GM10248 (cell line): ENCODE measurements at regions not wholly inside any gene's neighbourhood (a gene's known extent, or its start where the extent isn't known, plus 50 kb on each side); places are given as distances from the start of the nearest gene placed in this dataset.

Experiments used
- CTCF ChIA-PET: fragments of 300-600 bp; sonication (Branson Sonifier 250); formaldehyde crosslinking; extraction: SDS; loops from one replicate; lab custom pipeline; 2021; ENCODE audit warnings: antibody characterized with exemption; lab: Yijun Ruan, JAX
- POLR2A ChIA-PET: fragments of 350-650 bp; sonication (Branson Sonifier 250); formaldehyde crosslinking; extraction: SDS; loops from one replicate; lab custom pipeline; 2020; ENCODE audit warnings: antibody characterized with exemption; lab: Yijun Ruan, JAX
- DNase-seq: peaks from one replicate; pipeline ENCODE4 v3.0.0; 2012; ENCODE audit errors: extremely low spot score
- TF ChIP-seq, protein P1 (sequence below): IDR thresholded peaks from 2 replicates; pipeline ENCODE4 v1.5.1; 2012; ENCODE audit warnings: mild to moderate bottlenecking, low read depth; ENCODE audit errors: extremely low read depth, missing control alignments, control extremely low read depth

DNA sequence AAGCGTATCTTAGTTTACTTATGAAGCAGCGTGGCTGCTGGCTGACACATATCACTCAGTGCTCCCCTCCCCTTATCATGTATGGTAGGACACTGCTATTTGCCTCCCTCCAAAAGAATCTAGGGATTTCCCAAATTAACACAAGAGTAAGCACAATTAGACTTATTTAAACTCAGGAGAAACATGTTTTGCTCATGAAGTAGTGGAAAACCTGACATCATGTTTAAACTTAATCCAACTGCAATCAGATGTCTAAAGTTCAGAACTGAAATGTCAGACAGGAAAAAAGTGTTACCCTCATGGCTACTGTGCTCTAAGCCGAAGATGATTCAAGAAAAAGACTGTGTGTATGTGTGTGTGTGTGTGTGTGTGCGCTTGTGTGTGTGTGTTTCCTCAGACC, 324.1 kb upstream of the TNC start:
- CTCF ChIA-PET, result interaction anchor here (1.5 kb wide), 1 partner anchor 24 kb away, joined by 3 read pairs; no protein-coding TSS in a partner anchor
- TF ChIP-seq, protein P1, sequence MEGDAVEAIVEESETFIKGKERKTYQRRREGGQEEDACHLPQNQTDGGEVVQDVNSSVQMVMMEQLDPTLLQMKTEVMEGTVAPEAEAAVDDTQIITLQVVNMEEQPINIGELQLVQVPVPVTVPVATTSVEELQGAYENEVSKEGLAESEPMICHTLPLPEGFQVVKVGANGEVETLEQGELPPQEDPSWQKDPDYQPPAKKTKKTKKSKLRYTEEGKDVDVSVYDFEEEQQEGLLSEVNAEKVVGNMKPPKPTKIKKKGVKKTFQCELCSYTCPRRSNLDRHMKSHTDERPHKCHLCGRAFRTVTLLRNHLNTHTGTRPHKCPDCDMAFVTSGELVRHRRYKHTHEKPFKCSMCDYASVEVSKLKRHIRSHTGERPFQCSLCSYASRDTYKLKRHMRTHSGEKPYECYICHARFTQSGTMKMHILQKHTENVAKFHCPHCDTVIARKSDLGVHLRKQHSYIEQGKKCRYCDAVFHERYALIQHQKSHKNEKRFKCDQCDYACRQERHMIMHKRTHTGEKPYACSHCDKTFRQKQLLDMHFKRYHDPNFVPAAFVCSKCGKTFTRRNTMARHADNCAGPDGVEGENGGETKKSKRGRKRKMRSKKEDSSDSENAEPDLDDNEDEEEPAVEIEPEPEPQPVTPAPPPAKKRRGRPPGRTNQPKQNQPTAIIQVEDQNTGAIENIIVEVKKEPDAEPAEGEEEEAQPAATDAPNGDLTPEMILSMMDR, result no peak
- POLR2A ChIA-PET, result no interaction called here
- DNase-seq, result no peak

DNA sequence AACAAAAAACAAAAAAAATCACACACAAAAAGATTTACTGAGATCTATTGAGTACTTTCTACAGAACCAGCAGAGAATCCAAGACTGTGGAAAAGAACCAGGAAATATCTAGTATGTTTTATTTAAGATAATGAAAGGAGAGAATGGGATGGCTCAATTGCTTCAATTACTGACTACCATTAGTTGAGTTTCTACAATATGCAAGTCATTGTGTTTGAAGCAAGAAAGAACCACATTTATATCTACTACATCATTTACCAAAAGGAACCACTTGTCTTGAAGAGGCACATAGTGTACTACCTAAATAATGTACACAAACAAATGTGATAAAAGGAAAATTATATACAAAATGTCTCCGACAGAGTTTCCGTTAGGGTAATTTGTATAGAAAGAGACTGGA, 325.9 kb upstream of the TNC start:
- DNase-seq, result no peak
- POLR2A ChIA-PET, result no interaction called here
- CTCF ChIA-PET, result interaction anchor here (1.7 kb wide), 1 partner anchor 8 kb away, joined by 5 read pairs; no protein-coding TSS in a partner anchor
- TF ChIP-seq, protein P1, result no peak

- CTCF ChIA-PET, result interaction anchor here (1.5 to 1.7 kb wide), 2 partner anchors 9 to 63 kb away, joined by 3 to 5 read pairs; no protein-coding TSS in a partner anchor
- POLR2A ChIA-PET, result no interaction called here
- no peak for DNase-seq
- TF ChIP-seq, protein P1, result no peak
Observed at GRCh38 chr9:115444959-115445358, 327.0 kb upstream of the TNC start.

- TF ChIP-seq, protein P1, result no peak
- no peak for DNase-seq
- POLR2A ChIA-PET, result no interaction called here
- CTCF ChIA-PET, result interaction anchor here (1.5 to 1.7 kb wide), 2 partner anchors 9 to 63 kb away, joined by 3 to 5 read pairs; no protein-coding TSS in a partner anchor
Observed at GRCh38 chr9:115445655-115446054, 327.7 kb upstream of the TNC start.

DNA sequence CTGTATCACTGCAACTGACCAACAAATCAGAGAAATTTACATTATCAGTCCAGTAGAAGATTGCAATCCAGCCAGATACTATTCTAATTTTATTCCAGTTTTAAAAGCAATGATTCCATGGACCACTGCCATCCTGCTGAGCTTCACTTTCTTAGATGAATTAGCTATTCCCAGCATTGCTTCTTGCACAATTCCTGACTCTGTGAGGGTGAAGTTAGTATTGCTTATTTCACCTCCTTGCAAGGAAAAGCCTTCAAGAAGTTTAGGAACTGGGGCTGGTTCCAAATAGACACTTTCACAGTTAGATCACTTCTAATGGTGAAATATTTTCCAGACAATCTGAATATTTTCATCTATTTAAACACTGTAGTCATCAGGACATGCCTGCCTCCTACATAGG, 338.6 kb upstream of the TNC start:
- DNase-seq, result no peak
- TF ChIP-seq, protein P1, result no peak
- ChIA-PET CTCF (no interaction called here), POLR2A (no interaction called here)

GRCh38 chr9:115461280-115461679, 343.3 kb upstream of the TNC start:
- TF ChIP-seq, protein P1, result no peak
- DNase-seq, result no peak
- CTCF ChIA-PET, result no interaction called here
- POLR2A ChIA-PET, result no interaction called here
